Activated CD8-positive, alpha-beta T cell treated with anti-CD3 and anti-CD28 coated beads for 36 hours (primary cell): ENCODE measurements at regions not wholly inside any gene's neighbourhood (a gene's known extent, or its start where the extent isn't known, plus 50 kb on each side); places are given as distances from the start of the nearest gene placed in this dataset.

Experiments used
- ATAC-seq: fragments of 200-7000 bp; cut with Tn5 transposase; one replicate; pipeline ENCODE4 v1.10.0; 2021; ENCODE audit warnings: mild to moderate bottlenecking, moderate library complexity
- CTCF ChIA-PET: fragments of 350-600 bp; sonication (Branson Sonifier 250); formaldehyde crosslinking; loops from one replicate; lab custom pipeline; 2021; ENCODE audit warnings: antibody characterized with exemption; lab: Charles Lee
- POLR2A ChIA-PET: fragments of 350-600 bp; sonication (Branson Sonifier 250); formaldehyde crosslinking; loops from one replicate; lab custom pipeline; 2021; ENCODE audit warnings: antibody characterized with exemption; lab: Charles Lee
- DNase-seq: peaks from one replicate; pipeline ENCODE4 v3.0.0-alpha.2; 2020
- H3K27ac Mint-ChIP-seq: one replicate; pipeline ENCODE4 v1.8.0; 2021; ENCODE audit warnings: mild to moderate bottlenecking, mixed read lengths
- H3K27me3 Mint-ChIP-seq: one replicate; pipeline ENCODE4 v1.8.0; 2021; ENCODE audit warnings: mixed read lengths
- H3K36me3 Mint-ChIP-seq: one replicate; pipeline ENCODE4 v1.8.0; 2021; ENCODE audit warnings: low read depth, mixed read lengths
- H3K4me1 Mint-ChIP-seq: one replicate; pipeline ENCODE4 v1.8.0; 2021; ENCODE audit warnings: low read depth, mixed read lengths
- H3K4me3 Mint-ChIP-seq: one replicate; pipeline ENCODE4 v1.8.0; 2021; ENCODE audit warnings: mild to moderate bottlenecking, moderate library complexity, mixed read lengths
- H3K9me3 Mint-ChIP-seq: one replicate; pipeline ENCODE4 v1.8.0; 2021; ENCODE audit warnings: mixed read lengths
- CTCF ChIP-seq: fragments of 200-600 bp; IDR thresholded peaks from one replicate; pipeline ENCODE4 v1.8.0; 2022; ENCODE audit warnings: antibody characterized with exemption, mild to moderate bottlenecking
- intact Hi-C: fragments of 100-400 bp; cut with micrococcal nuclease; formaldehyde crosslinking; loops from one replicate; pipeline ENCODE4 v1.10.0; 2022

DNA sequence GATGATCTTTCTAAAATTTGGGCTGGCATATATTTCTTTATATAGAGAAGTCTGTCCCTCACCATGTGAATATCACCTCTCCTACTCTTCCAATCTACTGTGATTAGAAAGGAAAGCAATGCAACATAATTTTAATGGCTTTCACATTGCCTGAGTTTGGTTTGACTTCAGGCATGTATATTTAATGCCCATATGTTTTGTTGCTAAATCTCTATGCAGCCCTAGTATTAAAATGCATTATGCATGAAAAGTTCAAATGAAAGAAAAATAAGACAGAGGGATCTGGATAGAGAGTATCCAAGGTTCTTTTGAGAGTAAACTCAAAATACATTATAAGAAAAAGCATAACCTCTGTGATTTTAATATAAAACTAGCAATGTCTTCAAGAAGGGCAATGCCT, 518.3 kb downstream of the PRR16 start:
- intact Hi-C loops, result no loop called here
- no peak overlapping the region for H3K4me3 Mint-ChIP-seq
- POLR2A ChIA-PET, result no interaction called here
- CTCF ChIA-PET, result no interaction called here
- TF ChIP-seq CTCF, result no peak
- ATAC-seq (no peak), DNase-seq (no peak)
- H3K27ac Mint-ChIP-seq, result no peak overlapping the region
- no peaks in the 10 kb centered on the region for H3K4me1 Mint-ChIP-seq
- no peaks in the 10 kb centered on the region for H3K36me3 Mint-ChIP-seq
- peaks cover 3% of the 10 kb centered on the region for H3K9me3 Mint-ChIP-seq
- no peaks in the 10 kb centered on the region for H3K27me3 Mint-ChIP-seq

- intact Hi-C loops, result no loop called here
- no peak overlapping the region for H3K27ac Mint-ChIP-seq
- DNase-seq (no peak), ATAC-seq (no peak)
- TF ChIP-seq CTCF, result no peak
- H3K4me3 Mint-ChIP-seq, result no peak overlapping the region
- ChIA-PET CTCF (interaction anchor here (0.9 kb wide), 1 partner anchor 8 kb away, joined by 3 read pairs; no protein-coding TSS in a partner anchor), POLR2A (no interaction called here)
- no peaks in the 10 kb centered on the region for H3K4me1 Mint-ChIP-seq
- no peaks in the 10 kb centered on the region for H3K36me3 Mint-ChIP-seq
- no peaks in the 10 kb centered on the region for H3K27me3 Mint-ChIP-seq
- H3K9me3 Mint-ChIP-seq, result no peaks in the 10 kb centered on the region
Observed at GRCh38 chr5:120985526-120985925, 521.4 kb downstream of the PRR16 start.

GRCh38 chr5:120988491-120988890, 524.4 kb downstream of the PRR16 start:
- Mint-ChIP-seq H3K4me1 (no peaks in the 10 kb centered on the region), H3K36me3 (no peaks in the 10 kb centered on the region), H3K27me3 (no peaks in the 10 kb centered on the region), H3K4me3 (no peak overlapping the region), H3K27ac (no peak overlapping the region), H3K9me3 (no peaks in the 10 kb centered on the region)
- ChIA-PET POLR2A (no interaction called here), CTCF (no interaction called here)
- no peak for DNase-seq
- TF ChIP-seq CTCF, result no peak
- no peak for ATAC-seq
- intact Hi-C loops, result no loop called here

DNA sequence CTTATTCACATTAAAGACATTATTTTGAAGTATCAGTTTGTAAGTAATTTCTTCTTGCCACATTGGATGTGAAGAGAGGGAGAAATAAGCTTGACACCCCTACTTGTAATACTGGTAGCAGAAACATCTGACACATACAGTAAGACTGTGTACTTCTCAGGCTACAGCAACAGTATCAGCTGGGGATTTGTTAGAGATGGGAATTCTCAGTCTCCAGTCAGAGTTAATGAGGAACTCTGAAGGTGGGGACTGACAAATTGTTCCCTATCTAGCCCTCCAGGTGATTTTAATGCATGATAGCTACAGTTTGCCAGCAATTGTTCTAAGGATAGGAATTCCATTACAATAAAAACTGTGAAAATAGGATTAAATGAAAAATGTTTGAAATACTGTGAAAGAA, 524.8 kb downstream of the PRR16 start:
- Mint-ChIP-seq H3K27me3 (no peaks in the 10 kb centered on the region), H3K4me3 (no peak overlapping the region), H3K4me1 (no peaks in the 10 kb centered on the region), H3K9me3 (no peaks in the 10 kb centered on the region), H3K36me3 (no peaks in the 10 kb centered on the region), H3K27ac (no peak overlapping the region)
- ATAC-seq (no peak), DNase-seq (no peak)
- TF ChIP-seq CTCF, result no peak
- CTCF ChIA-PET, result no interaction called here
- POLR2A ChIA-PET, result no interaction called here
- intact Hi-C loops, result no loop called here

DNA sequence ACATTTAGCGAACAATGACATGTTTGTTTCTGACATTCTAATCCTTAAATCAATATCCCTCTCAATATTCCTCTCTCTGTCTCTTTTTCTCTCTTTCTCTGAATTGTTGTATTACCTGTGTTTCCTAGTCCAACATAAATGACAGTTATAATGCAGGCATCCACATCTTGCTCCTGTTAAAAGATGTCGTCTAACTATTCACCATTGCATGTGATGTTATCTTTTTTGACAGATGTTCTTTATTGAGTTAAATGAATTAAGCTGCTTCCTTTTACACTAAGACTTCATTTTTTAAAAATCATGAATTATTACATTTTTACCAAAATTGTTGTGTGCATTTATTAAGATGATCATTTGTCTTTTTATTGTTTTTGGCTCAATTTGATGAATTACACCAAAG, 527.5 kb downstream of the PRR16 start:
- Mint-ChIP-seq H3K36me3 (no peaks in the 10 kb centered on the region), H3K27me3 (no peaks in the 10 kb centered on the region), H3K4me1 (no peaks in the 10 kb centered on the region), H3K9me3 (no peaks in the 10 kb centered on the region), H3K27ac (no peak overlapping the region), H3K4me3 (no peak overlapping the region)
- POLR2A ChIA-PET, result no interaction called here
- no peak for TF ChIP-seq CTCF
- DNase-seq, result no peak
- intact Hi-C loops, result no loop called here
- CTCF ChIA-PET, result no interaction called here
- ATAC-seq, result no peak
